ENCODE measurements at regions not wholly inside any gene's neighbourhood (a gene's known extent, or its start where the extent isn't known, plus 50 kb on each side); places are given as distances from the start of the nearest gene placed in this dataset.

DNA sequence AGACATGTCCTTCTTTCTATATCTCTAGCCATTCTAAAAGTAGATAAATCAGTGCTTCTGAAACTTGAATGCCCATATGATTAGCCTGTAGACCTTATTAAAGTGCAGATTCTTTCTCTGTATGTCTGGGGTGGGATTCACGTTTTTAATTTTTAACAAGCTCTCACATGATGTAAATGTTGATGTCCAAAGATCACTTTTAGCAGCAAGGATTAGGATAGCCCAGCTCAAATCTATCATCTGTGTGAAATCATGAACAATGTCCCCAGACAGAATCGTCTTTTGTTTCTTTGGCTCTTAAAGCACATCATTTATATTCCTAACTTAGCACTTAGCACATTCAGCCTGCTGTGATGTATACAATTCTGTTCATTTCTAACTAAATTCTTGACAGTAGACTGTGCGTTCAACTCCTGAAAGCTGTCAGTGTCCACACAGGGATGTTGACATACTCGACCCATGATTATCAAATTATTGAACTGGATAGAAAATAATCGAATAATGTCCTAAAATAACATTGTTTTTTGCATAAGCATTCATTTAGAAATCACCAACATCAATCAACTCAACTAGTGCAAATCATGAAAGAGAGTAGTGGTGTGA lies 102.1 kb upstream of the MLIP start:
- no peak for DNase-seq (ENCODE audit: low read depth)

DNA sequence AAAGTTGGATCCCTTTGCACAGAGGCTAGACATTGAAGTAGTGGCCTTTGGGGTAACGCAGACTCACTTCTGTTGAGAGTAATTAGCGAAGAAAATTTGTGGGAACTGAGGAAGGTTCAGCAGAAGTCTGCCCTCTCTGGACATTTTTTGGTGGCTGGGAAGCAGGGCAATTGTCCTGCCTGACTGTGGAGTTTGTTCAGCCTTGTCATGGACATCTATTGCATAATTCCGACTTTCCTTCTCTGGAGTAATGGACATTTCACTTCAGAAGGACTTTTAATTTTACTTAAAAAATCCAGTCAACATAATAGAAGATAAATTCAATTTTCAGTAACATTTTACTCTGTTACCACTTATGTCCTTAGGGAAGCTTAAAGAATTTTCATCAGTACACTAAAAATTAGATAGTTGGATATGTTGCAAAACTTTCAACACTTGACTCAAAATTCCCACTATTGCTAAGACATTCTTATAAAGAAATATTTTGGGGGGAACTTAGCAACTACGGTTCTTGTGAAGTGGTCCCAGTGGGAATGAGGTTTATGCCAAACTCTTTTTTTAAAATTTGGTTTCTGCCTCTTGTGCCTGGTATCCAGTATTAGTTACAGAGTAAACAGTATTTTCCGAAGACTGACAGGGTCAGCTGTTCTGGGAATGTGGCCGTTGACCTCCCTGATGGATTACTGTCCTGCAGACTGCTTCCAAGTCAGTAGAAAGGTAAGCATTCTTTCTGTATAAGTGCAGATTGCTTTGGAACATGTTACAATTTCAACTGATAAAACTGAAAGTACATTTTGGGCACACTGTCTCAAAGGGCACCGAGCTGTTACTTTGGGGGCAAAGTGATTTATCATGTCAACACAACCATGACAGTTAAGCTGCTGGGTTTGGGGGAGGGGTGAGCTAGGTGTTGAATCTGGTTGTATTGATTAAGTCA lies 100.6 kb upstream of the MLIP start:
- DNase-seq (ENCODE audit: low read depth) = no peak

DNA sequence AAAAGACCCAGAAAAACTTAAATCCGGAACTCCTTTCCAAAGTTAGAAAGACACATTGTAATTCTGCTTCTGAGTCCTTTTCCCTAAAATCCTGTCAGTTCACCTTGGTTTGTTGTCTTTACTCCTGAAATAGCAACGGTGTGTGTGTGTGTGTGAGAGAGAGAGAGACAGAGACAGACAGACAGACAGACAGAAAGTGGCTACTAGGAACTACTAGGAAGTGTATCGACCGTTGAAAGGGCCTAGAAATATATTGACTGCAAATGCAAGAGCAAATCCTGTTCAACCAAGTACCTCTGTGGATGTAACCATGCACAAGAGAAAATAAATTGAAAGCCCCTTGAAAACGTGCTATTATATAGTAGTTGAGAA lies 100.0 kb upstream of the MLIP start:
- DNase-seq (ENCODE audit: low read depth) = no peak

DNA sequence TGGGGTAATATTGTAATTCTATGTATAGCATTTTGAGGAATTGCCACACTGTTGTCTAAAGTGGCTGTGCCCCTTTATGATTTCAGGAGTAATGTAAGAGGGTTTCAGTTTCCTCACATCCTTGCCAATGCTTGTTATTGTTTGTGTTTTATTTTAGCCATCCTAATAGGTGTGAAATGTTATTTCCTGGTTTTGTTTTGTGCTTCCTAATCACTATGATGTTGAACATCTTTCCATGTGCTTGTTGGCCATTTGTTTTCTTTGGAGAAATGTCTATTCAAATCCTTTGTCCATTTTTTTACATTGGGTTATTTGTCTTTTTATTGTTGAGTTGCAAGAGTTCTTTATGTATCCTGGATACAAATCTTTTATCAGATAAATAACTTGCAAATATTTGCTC lies 97.3 kb upstream of the MLIP start:
- DNase-seq (ENCODE audit: low read depth) = no peak

DNA sequence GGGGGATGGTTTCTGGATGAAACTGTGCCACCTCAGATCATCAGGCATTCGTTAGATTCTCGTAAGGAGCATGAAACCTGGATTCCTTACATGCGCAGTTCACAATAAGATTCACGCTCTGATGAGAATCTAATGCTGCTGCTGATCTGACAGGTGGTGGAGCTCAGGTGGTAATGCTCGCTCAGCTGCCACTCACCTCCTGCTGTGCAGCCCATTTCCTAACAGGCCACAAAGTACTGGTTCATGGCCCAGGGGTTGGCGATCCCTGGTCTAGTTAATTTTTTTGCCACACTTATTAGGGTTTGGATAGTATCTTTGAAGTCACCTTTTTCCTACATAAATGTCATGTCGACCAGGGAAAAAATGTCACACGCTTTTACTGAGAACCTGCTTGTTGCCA lies 96.8 kb upstream of the MLIP start:
- no peak for DNase-seq (ENCODE audit: low read depth)

DNA sequence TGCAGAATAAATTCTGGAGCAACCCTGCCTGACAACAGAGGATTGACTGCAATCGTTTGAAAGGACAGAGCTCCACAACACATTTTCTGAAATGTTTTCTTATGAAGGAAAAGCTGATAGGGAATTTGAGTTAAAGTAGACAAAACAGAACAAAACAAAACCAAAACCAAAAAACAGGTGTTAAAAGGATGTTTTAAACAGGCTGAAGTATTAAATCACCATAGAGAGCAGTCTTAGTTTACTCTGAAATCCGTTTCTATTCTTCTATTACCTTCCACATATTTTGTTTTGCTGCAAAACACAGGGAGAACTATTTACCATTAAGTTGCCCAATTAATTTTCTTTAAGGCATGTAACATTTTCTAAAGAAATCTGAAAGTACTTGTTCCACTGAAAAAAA lies 93.4 kb upstream of the MLIP start:
- no peak for DNase-seq (ENCODE audit: low read depth)

DNA sequence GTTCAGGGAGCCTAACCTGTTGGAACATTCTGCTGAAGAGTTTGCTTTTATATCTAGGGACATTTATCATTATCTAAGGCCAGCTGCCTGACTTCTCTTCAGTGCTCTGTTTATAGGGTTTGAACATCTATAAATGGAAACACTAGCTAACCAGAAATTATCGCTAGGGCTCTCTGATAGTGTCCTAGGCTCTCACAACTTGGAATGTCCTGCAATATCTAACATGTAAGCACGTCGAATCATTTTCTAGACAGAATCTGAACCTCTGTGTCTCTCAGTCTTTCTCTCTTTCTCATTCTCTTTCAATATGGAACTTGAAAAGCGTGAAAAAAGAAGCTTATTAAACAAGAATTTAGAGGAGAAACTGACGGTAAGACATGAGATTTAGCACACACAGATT lies 92.5 kb upstream of the MLIP start:
- DNase-seq (ENCODE audit: low read depth) = no peak

DNA sequence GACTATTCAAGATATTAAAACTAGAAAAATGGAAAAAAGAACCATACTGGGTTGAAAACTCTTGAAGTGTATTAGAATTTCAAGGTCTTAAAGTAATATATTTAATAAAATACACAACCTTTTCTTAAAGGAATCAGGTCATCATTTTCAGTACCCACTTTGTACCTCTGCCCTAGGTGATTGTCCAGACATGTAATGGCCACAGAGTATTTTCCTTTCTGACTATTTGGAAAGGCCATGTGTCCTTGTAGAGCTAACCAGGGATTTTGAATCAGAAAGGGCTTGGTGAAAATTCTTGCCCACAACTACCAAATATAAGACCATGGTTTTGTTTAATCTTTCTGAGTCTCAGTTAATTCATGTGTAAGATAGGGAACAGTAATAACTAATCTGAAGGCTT lies 91.4 kb upstream of the MLIP start:
- DNase-seq (ENCODE audit: low read depth) = no peak

DNA sequence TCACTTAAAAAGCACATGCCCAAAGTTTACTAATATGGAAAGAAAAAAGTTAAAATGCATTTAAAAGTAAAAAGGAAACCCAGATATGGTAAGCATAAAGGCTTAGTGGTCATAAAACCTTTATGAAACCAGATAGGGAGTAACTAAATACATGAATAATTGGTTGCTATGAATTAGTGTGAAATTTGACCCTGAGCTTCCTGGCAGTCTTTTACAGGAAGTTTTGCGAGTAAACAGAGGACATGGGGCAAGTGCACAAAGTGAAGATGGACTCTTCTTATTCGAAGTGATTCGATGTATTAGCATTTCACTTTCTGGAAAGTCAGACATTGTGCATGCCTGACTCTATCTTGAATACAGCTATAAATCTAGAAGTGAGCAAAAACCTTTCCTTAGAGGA lies 90.9 kb upstream of the MLIP start:
- DNase-seq (ENCODE audit: low read depth) = no peak

- no peak for DNase-seq (ENCODE audit: low read depth)
Observed at GRCh38 chr6:54026652-54027400, 84.4 kb upstream of the MLIP start.

DNA sequence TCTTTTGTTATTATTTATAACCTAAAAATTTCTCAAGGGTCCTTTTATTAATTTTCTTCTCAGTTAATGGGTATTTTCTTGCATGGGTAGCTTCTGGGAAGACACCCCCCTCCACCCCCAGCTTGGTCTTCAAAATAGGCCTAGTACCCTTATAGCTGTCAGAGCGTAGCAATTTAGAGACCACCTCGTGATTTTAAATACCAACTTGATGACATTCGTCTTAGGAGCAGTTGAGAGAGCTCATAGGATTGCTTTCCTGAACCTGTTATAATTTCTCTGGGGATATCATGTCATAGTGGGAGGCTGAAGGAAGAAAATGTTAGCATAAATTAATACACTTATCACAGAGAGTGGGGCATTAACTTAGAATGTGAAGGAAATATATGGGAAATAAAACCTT lies 83.1 kb upstream of the MLIP start:
- no peak for DNase-seq (ENCODE audit: low read depth)

GRCh38 chr6:54029187-54029586 lies 82.1 kb upstream of the MLIP start:
- no peak for DNase-seq (ENCODE audit: low read depth)

DNA sequence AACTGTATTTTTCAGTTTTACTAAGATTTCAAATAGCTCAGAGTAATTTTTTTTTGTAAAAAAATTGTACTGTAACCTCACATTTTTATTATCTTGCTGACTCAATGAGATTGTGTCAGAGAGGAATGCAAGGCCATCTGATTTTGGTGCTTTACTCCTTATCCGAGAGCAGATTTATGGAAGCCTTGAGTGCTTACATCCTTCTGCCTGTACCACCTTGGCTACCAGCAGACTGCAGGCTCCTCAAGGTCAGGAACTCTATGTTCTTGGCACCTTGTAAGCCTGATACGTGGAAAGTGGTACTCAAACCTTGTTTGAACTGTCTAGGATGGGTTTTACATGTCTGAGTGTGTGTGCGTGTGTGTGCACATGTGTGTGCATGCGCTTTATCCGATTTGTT lies 80.1 kb upstream of the MLIP start:
- DNase-seq (ENCODE audit: low read depth) = no peak

GRCh38 chr6:54037277-54037779 lies 73.9 kb upstream of the MLIP start:
- DNase-seq (ENCODE audit: low read depth) = no peak

DNA sequence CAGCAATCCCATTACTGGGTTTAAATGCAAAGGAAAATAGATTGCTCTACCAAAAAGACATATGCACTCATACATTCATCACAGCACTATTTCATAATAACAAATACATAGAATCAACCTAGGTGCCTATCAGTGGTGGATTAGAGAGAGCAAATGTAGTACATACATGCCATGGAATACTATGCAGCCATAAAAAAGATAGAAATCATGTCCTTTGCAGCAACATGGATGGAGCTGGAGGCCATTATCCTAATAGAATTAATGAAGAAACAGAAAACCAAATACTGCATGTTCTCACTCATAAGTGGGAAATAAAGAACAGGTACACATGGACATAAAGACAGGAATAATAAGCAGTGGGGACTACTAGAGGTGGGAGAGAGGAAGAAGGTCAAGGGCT lies 70.7 kb upstream of the MLIP start:
- no peak for DNase-seq (ENCODE audit: low read depth)

- DNase-seq (ENCODE audit: low read depth) = no peak
Observed at GRCh38 chr6:54041239-54041638, 70.0 kb upstream of the MLIP start.

- no peak for DNase-seq (ENCODE audit: low read depth)
Observed at GRCh38 chr6:54043360-54043759, 67.9 kb upstream of the MLIP start.

DNA sequence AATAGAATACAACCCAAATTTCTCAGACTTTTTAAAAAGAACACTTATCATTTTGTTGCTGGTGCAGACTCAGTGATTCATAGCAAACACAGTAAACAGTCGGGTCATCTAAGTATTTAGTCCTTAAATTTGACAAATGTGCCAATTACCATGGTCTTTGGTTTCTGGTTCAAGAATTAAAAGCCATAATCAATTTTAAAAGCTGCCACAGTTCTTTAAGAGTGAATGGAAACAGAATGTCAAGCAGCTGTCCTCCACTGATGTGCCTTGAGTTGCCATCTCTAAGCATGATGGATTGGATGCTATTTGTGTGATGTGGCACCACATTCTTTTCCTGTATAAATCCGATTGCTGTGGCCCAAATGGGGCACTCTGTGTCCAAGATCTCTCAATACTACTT lies 67.2 kb upstream of the MLIP start:
- no peak for DNase-seq (ENCODE audit: low read depth)

DNA sequence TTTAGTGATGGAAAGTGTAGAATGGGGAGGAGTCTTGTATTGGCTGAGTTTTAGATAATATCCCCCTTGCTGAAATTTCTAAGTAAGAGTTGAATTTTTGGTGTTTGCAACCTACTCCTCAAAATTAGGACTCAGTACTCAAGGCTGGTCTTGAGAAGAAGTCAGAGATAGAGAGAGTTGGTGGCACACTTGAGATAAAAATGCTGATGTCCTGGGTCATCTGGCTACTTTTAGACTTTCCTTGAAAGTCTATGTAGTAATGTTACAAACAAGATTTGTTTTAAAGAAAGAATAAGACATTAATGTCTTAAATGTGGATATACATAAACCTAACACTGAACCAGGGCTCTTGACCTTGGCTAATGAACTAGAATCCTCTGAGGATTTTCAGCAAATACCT lies 62.5 kb upstream of the MLIP start:
- no peak for DNase-seq (ENCODE audit: low read depth)

DNA sequence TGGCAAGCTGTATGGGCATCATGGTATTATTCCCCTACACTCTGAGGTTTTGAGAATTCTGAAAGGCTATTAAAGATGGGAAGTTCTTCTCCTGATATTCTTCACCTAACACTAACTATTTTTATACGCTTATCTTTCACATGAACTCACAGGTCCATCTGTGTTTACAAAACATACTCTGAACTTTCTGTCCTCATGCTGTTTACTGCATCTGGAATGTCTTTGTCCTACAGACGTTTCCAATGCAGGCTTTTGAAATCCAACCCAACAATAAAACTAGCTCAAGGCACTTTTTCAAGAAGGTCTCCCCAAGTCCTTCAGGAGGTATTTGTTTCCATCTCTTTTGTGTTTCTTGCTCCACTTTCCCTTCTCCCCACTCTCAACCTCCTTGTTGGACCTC lies 60.5 kb upstream of the MLIP start:
- no peak for DNase-seq (ENCODE audit: low read depth)

DNA sequence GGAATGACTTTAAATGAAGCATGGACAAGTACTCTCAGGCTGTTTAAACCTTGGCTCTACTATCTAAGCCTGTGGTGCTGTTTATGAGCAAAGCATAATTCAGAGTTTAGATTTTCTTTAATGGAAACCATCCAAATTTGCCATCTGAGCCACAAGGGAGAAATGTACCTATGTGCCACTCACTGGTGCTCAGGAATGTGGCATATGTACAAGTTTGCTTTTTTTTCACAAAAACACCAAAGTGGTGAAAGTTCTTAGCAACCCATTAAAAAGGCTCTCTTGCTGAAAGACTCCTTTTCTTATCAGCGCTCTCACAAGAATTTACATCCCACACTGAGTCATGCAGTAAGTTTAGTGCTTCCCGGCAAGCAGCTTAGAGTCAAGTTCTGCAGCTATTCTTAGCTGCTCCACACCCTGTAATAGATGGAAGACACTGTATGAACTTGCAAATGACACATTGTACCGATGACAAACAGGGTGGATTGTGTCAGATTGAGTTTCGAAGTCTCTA lies 57.3 kb upstream of the MLIP start:
- peak; percentile 73 for DNase-seq (ENCODE audit: low read depth)

GRCh38 chr6:54056105-54056504 lies 55.1 kb upstream of the MLIP start:
- no peak for DNase-seq (ENCODE audit: low read depth)

- no peak for DNase-seq (ENCODE audit: low read depth)
Observed at GRCh38 chr6:54057058-54057457, 54.2 kb upstream of the MLIP start.
